Activated CD4-positive, alpha-beta T cell treated with anti-CD3 and anti-CD28 coated beads, Interleukin-2, amount 50 U/mL, for 16 hours (primary cell): ENCODE measurements at regions not wholly inside any gene's neighbourhood (a gene's known extent, or its start where the extent isn't known, plus 50 kb on each side); places are given as distances from the start of the nearest gene placed in this dataset.

Experiments used
- DNase-seq: peaks from one replicate; pipeline ENCODE4 v3.0.0-alpha.2; 2020

DNA sequence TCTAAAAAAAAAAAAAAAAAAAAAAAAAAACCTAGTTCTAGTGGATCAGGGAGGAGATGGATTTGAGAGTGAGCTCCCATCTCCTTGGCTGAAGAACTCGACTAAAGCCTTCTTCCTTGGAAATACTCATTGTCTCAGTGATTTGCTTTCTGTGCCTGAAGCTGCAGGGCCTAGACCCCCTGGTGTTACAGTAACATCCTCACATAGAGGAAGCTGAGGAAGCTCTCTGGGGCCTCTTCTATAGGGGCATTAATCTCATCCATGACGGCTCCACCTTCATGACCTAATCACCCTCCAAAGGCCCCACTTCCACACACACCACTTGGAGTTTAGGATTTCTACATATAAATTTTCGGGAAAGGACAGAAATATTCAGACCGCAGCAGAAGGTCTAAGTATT lies 95.9 kb upstream of the ETS2 start:
- no peak for DNase-seq

DNA sequence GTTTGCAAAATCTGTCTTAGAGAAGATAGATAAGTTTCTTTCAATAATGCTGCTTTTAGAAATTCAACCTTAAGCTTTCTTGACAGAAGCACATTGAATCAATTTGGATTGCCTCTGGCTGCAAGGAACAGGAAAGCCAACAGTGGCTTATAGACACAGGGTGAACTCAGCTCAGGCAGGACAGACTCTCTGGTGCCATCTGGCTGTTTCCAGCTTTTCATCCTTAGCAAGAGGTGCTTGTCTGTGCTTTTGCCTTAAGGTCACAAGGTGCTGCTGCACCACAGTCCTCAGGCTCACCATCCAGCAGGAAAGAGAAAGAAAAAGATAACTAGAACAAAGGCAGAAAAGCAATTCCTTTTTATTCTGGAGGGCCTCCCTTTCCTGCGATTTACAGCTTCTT lies 93.7 kb upstream of the ETS2 start:
- DNase-seq = peak; percentile 8

DNA sequence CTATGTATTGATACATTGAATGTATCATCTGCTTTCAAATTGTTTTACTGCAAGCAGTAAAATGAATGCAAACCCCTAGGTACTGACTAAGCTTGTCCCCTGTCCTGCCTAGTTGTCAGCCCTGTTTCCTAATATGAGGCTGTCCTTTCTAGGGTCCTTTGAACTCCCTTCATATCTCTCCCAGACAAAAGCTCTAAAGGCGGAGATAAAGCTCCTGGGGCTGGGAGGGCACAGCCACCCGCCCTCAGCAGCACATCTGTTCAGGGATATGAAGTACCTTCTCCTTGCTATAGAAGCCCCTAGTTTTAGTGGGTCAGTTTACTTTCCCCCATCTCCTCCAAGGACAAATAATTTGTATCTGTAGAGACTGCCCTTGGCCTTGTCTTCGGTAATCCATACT lies 93.1 kb upstream of the ETS2 start:
- no peak for DNase-seq

DNA sequence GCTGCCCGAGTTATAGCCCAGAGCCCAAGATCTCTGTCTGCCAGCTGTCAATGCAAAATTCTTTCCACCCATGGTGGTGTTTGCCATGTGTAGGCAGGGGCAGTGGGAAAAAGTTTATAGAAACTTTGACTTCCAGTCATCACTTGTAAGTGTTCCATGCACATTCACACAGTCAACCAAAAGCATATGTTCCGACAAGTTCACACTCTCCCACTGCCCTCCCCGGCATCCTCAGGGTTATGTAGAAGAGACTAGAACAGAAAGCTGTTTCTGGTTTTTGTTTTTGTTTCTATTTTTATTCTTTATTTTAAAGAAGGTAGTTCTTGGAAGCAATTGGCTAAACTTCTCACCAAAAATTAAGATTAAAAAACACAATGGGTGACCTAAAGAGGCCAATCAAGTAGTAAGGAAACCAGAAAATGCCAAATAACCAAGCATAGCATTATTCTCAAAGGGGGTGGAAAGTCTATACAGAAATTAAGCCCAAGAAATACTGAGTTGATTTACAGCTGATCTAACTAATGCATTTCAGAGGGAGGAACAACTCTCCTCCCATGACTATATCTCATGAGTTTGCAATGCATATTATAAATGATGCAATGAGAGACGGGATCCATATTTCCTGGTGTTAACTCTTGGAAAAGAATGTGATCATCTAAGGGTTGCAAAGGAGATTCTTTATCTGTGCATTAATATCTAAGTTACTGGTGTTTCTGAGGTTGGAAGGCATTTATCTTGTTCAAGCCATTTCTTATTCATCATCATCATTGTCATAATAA lies 91.5 kb upstream of the ETS2 start:
- DNase-seq = no peak

DNA sequence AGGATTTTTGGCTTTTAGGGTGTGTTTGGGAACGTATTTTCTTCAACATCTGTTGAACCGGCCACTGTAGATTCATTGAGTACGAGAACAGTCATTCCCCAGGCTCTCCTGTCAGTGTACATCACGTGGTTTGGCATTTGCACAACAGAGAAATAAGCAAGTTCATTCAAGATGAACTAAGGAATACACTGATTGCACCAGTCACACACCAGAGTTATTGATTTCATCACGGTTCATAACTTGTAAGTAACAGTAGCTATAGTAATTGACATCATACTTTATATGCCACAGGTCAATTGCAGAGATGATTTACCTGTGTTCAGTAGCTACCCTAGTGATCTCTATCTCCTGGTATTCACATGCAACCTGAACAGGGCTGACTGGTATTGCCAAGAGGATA lies 90.7 kb upstream of the ETS2 start:
- no peak for DNase-seq

DNA sequence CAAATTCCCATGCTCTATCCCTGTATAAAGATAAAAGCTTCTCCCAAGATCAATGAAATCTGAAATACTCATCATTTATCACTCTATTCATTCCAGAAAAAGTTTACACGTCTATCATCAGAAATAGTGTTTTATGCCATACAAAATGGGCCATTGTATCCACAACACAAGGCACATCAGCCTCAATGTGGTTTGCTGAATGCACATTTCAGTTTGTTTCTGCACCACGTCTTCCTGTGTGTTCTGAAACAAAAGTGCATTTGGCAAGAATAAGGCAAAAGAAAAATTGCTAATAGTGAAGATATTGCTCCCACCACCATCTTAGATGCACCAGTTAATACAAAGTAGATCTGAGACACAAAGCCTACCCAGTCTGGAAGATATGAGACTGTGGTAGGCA lies 89.6 kb upstream of the ETS2 start:
- DNase-seq = no peak

DNA sequence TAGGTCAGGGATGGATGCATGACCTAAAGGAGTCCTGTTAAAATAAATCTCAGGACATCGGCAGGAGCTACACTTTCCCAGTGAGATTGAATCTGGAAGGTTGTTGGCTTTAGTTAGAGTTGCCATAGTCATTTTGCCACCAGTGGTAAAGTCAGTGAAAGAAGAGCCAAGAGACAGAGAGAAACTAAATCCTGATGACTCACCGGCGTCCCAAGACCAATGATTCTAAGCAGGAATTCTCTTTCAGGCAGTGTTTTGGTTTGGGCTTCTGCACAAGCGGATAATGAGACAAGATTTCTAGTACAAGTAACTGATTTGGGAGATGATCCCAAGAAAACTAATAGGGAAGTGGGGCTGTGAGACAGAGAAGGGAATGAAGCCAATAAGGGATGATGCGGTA lies 88.8 kb upstream of the ETS2 start:
- DNase-seq = no peak

DNA sequence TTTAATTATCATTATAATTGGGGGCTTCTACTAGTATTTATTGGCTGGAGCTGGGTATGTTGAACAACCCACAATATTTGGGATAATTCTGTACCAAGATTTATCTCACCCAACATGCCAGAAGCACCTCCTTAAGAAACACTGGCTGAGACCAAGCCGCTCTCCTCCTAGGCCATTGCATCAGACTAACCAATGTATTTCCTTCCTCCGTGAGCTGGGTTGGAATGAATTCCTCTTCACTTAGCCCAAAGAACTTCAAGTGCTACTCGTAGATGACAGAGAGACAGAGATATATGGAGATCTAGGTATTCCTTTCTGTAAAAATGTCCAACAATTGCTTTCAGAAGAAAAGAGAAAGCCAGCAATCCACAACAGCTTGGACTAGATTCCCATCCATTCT lies 87.2 kb upstream of the ETS2 start:
- DNase-seq = no peak

DNA sequence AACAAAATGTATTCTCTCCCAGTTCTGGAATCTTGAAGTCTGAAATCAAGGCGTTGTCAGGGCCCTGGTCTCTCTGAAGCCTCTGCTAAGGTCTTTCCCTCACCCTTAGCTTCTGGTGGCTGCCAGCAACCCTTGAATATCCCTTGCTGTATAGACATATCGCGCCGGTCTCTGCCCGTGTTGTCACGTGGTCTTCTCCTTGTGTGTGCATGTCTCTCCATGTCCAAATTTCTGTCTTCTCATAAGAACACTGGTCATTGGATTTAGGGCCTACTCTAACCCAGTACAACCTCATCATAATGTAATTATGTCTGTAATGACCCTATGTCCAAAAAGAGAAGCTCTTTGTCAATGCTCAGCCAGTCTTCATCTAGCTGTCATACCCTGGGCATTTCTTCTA lies 85.7 kb upstream of the ETS2 start:
- no peak for DNase-seq

DNA sequence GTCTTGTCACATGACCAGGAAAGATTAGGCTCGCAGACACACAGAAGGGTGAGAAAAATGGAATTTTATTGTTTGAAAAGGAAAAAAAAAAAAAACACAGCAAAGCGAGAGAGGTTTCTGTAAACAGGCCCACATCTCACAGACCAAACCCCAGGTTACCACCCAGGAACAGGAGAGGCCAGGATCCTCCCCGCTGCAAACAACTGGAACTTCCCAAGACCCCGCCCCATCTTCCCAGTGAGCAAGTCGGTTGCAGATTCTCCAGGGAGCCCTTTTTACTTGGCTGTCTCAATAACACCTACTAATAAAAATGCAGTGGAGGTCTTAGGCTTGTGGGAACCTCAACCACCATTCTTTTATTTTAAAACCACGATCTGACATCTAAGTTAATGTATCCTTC lies 84.7 kb upstream of the ETS2 start:
- DNase-seq = no peak

DNA sequence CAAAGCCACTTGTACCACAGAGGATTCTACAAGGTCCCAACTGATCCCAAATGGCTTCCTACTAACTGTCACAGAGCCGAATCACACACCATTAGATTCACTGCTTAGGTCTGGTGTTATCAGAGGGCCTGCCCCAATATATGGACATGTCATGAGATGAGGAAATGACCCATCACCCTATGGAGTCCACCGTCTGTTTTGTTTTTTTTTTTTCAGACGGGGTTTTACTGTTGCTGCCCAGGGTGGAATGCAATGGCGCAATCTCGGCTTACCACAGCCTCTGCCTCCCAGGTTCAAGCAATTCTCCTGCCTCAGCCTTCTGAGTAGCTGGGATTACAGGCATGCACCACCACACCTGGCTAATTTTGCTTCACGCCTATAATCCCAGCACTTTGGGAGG lies 83.8 kb upstream of the ETS2 start:
- no peak for DNase-seq

DNA sequence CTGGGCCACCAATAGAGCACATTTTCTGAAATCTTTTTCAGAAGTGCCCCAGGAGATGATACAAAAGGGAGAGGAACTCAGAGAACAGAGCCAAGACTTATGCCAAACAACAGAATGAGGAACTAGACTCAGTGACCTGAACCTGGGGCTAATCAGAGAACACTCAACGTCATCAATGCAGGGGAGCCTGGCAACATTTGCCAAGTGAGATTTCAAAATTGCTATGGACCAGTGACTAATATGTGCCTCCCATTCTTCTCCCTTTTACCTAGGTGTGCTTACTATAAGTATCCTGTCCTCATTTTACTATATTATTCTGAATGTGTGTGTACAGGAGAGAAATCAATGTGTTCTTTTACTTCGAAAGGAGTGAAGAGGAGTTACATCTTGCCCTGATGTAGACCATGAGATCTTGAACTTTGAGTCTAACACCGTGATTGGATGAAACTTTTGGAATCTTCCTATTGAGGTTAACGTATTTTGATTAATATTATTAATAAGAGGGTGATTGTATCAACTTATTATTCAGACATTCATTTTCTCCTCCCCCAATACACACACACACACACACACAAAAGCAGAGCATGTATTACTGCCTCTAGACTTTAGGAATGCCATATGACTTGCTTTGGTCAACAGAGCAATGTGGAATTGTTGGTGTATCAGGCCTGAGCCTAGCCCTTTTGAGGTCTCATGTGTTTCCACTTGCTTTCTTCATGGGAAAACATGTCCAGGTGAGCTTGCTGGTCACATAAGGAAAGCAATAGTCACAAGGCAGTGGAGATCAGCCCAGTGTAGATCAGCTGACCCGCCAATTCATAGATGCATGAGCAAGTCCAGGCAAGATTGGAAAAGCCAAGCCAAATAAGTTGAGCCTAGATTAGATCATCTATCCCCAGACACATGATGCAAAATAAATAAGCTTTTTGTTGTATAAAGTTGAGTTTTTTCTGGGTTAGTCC lies 80.3 kb upstream of the ETS2 start:
- no peak for DNase-seq

DNA sequence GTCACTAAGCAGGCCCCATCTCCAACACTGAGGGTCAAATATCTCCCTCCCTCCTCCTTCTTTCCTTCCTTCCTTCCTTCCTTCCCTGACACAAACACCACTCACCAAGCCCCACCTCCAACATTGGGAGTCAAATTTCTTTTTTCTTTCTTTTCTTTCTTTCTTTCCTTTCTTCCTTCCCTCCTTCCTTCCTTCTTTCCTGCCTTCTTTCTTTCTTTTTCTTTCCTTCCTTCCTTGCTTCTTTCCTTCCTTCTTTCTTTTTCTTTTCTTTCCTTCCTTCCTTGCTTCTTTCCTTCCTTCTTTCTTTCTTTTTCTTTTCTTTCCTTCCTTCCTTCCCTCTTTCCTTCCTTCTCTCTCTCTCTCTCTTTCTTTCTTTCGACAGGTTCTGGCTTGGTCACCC lies 79.2 kb upstream of the ETS2 start:
- no peak for DNase-seq

DNA sequence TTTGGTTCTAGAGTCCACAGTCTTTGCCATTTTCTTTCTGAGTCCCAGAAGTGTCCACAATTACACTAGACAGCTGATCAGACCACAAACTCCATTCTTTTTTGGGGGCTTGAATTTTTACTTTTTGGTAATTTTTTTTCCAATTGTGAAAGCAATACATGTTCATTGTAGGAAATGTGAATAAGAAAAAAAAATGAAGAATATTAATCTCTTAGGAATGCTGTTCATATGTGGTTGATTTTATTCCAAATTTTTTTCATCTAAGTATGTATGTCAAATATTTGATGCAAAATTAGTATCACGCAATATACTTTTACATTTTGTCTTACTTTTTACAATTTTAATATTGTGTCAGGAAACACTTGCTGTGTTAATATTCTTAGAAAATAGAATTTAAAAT lies 76.4 kb upstream of the ETS2 start:
- no peak for DNase-seq

DNA sequence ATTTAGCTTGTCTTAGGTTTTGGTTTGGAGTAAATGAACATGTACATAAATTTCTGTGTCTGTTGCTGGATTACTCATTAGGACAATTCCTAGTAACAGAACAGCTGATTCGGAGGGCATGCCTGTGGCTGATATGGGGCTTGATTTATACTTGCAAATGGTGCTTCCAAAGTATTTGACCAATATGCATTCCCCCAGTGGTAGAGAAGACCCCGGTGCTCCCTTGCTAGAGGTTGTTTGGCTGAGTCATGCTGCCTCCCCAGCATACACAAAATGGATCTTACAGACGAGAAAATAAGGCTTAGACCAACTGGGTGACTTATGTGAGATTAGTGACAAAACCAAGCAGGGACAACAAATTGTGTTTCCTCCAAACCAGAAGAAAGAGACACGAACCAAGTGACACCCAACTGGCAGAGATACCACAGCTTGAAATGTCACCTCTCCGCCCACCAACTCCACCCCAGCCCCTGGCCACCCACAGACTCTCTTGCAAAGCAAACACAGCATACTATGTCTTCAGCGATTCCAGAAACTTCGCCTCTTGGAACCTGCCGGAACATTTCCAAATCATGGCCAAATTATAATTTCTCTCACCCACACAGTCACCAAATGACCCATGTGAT lies 75.9 kb upstream of the ETS2 start:
- DNase-seq = no peak

DNA sequence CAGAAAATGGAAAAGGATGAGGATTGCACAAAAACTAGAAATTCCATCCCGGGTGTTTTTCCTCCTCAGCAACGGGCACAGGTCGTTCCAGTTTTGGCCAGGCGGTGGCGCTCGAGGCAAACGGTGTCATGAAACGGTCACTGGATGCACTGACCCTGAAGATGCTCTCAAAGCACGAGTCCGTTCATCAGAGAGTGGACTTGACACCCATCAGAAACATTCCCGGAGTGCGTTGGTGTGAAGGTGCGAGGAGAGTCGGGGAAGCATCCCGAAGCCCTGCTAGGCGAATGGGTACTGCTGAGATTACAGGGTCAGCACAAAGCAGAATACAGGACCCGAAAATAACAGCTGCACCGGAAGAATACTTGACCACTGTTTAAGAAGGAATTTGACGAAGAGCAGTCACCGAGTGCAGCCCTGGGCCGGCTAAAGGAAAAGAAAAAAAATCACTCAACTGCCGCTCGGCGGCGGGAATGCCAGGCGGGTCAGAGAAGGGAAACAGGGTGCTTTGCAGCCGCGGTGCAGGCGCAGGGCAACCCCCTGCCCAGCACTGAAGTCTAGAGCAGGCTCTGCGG lies 71.7 kb upstream of the ETS2 start:
- DNase-seq = peak; percentile 66

DNA sequence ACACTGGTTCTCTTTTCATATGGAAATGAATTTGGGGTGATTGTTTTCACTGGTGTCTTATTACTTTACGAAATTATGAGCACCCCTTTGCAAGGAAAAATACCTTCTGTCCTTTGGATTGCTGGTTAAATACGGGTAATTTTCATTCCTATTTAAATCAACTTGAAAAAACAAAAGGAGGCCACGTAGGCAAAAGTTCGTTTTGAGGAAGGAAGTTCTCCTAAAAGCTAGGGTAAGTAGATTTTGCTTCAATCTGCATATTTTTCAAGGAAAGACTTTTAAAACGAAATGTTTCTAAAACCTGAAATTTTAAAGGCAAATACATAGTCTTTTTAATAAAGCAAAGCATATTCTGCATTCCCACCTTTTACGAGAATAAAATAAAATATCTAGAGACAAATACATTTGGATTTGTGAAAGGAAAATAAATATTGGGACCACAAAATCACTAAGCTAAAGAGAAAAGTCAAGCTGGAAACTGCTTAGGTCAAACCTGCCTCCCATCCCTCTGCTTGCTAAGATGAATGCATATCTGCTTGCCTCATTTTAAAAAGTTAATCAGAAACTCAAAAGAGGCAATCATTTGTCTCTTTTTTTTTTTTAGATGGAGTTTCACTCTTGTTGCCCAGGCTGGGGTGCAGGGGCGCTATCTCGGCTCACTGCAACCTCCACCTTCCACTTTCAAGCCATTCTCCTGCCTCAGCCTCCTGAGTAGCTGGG lies 70.9 kb upstream of the ETS2 start:
- DNase-seq = no peak

DNA sequence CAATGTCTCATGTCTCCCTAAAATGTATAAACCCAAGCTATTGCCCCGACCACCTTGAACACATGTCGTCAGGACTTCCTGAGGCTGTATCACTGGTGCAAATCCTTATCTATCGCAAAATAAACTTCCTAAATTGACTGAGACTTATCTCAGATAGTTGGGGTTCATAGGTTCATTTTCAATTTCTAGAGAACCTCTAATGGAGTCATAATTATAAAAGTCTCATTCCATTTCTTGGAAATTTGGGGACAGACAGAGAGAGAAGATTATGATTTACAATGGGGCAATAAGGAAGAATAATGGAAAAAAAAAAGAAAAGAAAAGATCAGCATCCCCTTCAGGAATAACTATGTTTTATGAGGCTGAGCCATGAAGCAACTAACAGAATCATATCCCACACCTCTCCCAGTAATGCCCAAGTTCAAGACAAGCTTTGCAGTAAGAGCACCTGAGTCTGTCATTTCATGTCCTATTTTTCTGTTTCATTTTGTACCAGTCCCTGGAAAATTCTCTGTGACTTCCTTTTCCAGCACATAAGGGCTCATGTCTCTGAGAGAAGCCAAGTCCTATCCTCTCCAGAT lies 70.0 kb upstream of the ETS2 start:
- DNase-seq = no peak

DNA sequence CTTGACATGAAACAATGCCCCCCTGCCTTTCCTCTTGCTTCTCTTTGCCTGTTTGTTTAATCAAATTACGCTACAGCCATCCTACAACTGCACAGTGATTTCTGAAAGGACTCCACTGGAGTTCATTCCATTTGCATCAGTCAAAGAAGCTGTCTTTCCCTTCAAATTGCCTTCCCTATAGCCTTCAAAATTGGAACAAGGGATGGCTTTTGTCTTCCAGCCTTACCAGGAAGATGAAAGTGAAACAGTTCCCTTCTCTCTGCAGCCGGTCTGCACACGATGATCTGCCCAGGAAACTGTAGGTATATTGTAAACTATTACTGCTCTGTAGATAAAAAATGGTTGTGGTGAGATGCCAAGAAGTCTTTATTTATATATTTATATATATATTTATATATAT lies 65.6 kb upstream of the ETS2 start:
- DNase-seq = no peak

DNA sequence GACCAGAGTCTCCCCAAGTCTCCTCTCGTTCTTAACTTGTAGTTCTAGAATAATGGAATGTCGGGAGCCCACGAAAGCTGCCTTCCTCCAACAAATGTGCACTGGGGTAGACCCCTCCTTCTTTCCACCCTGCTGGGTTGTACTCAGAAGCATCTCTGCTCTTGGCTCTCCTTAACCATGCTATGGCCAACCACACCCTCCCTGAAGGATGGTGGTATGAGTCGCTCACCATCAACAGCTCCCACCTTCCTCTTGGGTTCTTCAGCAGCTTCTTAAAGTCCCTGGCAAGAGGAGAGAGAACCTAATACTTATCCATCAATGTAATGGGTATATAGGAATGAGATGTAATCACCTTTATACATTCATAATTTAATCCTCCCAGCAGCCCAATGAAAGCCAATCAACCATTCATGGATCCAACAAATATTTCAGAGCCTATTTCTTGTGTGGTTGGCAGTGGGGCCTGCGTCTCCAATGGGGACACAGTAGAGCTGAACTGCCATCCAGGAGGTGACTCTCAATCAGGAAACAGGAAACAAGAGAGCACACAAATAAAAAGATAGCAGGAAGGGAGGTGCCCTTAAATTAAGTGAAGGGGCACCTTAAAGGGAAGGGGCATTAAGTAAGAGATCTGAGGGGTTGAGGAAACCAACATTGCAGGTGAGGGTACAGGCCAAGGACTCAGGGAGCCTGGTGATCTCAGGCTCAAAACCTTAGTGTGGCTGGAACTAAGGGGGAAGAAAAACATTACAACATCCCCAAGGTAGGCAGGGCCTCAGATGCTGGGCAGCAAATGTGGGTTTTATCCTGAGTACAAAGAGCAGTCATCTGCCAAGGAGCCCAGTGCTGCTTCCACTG lies 64.4 kb upstream of the ETS2 start:
- DNase-seq = no peak

DNA sequence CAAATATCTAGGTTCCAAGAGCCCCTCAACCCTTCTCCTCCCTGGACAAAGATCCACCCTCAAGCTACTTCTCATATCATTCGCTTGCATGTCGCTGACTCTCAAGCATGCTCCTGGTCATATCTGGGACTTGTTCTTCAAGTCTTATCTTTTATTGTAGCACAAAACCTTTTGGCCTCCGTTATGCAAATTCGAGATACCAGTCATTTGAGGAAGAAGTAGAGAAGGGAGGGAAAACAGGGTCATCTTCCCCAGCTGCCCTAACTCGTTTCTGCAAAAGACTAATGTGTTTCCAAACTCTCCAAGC lies 63.8 kb upstream of the ETS2 start:
- DNase-seq = no peak
